LHCN-M2 (cell line): ENCODE measurements at regions not wholly inside any gene's neighbourhood (a gene's known extent, or its start where the extent isn't known, plus 50 kb on each side); places are given as distances from the start of the nearest gene placed in this dataset.

Experiments
- DNase-seq: peaks from one replicate; pipeline ENCODE4 v3.0.0-alpha.2; 2012; ENCODE audit warnings: low read depth

GRCh38 chr2:2542966-2543611 is 212.0 kb upstream of the MYT1L start:
- DNase-seq, result no peak

- DNase-seq, result no peak
Observed at GRCh38 chr2:2542316-2542715, 211.2 kb upstream of the MYT1L start.

GRCh38 chr2:2540406-2540805 is 209.3 kb upstream of the MYT1L start:
- no peak for DNase-seq

- DNase-seq, result no peak
Observed at GRCh38 chr2:2536416-2537056, 205.5 kb upstream of the MYT1L start.

GRCh38 chr2:2530334-2530733 is 199.3 kb upstream of the MYT1L start:
- no peak for DNase-seq

GRCh38 chr2:2528846-2529245 is 197.8 kb upstream of the MYT1L start:
- no peak for DNase-seq

GRCh38 chr2:2527148-2527547 is 196.1 kb upstream of the MYT1L start:
- DNase-seq, result no peak

GRCh38 chr2:2524348-2524941 is 193.4 kb upstream of the MYT1L start:
- no peak for DNase-seq

- no peak for DNase-seq
Observed at GRCh38 chr2:2523461-2524347, 192.6 kb upstream of the MYT1L start.

GRCh38 chr2:2520401-2520811 is 189.3 kb upstream of the MYT1L start:
- DNase-seq, result no peak

- DNase-seq, result no peak
Observed at GRCh38 chr2:2519381-2519780, 188.3 kb upstream of the MYT1L start.

- no peak for DNase-seq
Observed at GRCh38 chr2:2517399-2517798, 186.3 kb upstream of the MYT1L start.

GRCh38 chr2:2516386-2516785 is 185.3 kb upstream of the MYT1L start:
- no peak for DNase-seq

GRCh38 chr2:2512931-2513330 is 181.9 kb upstream of the MYT1L start:
- DNase-seq, result no peak

- no peak for DNase-seq
Observed at GRCh38 chr2:2507417-2507997, 176.4 kb upstream of the MYT1L start.

- no peak for DNase-seq
Observed at GRCh38 chr2:2506536-2506935, 175.5 kb upstream of the MYT1L start.

- DNase-seq, result no peak
Observed at GRCh38 chr2:2505604-2506003, 174.5 kb upstream of the MYT1L start.

GRCh38 chr2:2503864-2504418 is 172.9 kb upstream of the MYT1L start:
- DNase-seq, result no peak

- no peak for DNase-seq
Observed at GRCh38 chr2:2502201-2502549, 171.1 kb upstream of the MYT1L start.

GRCh38 chr2:2501454-2502200 is 170.6 kb upstream of the MYT1L start:
- DNase-seq, result no peak

- DNase-seq, result no peak
Observed at GRCh38 chr2:2495606-2496005, 164.5 kb upstream of the MYT1L start.
